Right ventricle myocardium inferior (tissue), 1 donor: ENCODE measurements at regions not wholly inside any gene's neighbourhood (a gene's known extent, or its start where the extent isn't known, plus 50 kb on each side); places are given as distances from the start of the nearest gene placed in this dataset.
A peak's percentile ranks its signal among the peaks of the same experiment; 100 is the strongest.
"Not testable (repeated sequence)": the region's sequence is repeated elsewhere in the genome, so short reads cannot be mapped to it uniquely, and the experiment has no call there.

Source experiments
- ATAC-seq: fragments of 200-7000 bp; cut with Tn5 transposase; one replicate; pipeline ENCODE4 v1.9.1; 2020; ENCODE audit warnings: mild to moderate bottlenecking, moderate library complexity
- DNase-seq: peaks from one replicate; pipeline ENCODE4 v3.0.0; 2021; ENCODE audit errors: missing footprints
- intact Hi-C: fragments of 100-400 bp; cut with DNase I; formaldehyde crosslinking; loops from one replicate; pipeline ENCODE4 v1.11.0; 2022
- donor health status: DM: no; HTN: yes; CAD: no; lungs with severe emphysema.

DNA sequence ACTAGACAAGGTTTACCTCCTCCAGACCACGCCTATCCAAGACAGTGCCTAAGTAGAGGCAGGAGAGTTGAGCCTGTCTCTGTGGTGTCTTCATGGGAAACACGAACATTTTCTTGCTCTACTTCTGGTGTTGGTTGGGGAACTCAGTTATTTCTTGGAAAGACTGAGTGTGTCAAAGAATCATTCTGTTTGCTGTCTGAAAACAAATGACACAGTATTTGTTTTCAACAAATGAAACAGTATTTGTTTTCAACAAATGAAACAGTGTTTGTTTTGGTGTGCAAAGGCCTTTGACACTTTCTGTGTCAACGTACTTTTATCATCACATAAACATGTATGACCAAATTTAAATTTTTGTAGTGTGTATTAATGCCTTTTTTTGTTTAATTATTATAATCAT lies 416.5 kb upstream of the NPAP1 start:
- DNase-seq, intact Hi-C loops, ATAC-seq: not testable (repeated sequence)

DNA sequence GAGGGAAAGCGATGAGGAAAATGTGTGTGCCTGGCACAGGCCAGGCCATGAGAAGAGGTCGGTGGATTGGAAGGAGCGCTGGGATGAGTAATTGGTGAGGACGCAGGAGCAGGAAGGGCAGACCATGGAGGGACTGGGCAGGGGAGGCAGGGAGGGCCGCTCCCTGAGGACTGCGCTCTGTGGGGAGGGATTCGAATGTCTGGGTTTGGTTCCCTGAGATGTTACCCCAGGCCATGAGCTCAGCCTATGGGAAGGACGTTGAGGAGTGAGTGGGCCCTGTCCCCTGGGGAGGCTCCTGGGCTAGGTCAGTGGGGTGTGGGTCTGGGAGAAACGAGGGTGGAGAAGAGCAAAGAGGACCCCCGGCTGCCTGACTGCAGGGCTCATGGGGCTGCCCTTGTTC lies 415.2 kb upstream of the NPAP1 start:
- DNase-seq, intact Hi-C loops, ATAC-seq: not testable (repeated sequence)

DNA sequence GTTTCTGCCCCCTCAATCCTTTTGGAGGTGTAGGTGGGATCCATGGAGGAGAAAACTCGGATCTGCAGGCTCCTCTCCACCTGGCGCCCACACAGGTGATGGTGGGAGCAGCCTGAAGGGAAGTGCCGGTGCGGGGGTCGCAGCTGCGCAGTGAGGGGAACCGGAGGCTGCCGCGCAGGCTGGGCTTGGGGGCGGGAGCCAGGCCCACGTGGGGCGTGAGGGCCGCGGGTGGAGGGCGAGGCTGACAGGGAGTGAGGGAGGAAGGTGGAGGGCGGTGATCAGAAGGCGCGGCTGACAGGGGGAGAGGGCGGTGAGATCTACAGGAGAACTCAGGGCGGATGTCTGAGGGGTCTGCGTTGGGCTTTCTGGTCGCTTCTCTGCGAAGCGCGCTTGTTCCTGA lies 414.7 kb upstream of the NPAP1 start:
- DNase-seq, intact Hi-C loops, ATAC-seq: not testable (repeated sequence)

DNA sequence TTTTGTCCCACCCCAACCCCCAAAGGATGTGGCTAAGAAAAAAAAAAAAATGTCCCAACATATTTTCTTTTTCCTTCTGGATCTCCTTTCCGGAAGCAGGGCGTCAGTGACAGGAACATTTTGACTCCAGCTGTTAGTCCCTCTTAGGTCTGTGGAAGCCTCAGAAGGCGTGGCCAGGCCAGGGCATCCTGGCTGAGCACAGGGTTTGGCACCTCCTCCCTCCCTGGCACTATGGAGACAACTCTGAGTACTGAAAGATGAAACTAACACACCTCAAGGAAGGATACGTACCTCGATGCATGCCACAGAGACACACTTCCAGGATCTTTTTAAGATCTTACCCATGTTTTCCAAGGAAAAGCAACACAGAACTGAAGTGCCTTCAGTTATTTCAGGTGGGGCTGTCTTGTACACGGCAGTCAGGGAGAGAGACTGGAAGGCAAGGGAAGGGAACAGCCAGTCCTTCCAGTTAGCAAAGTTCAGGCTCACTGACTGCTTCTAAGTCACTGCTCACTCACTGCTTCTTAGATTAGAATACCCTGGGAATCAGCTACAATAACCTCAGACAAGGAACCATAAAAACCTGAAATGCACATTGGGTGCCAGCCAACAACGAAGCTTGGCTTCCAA lies 406.9 kb upstream of the NPAP1 start:
- DNase-seq, intact Hi-C loops, ATAC-seq: not testable (repeated sequence)

DNA sequence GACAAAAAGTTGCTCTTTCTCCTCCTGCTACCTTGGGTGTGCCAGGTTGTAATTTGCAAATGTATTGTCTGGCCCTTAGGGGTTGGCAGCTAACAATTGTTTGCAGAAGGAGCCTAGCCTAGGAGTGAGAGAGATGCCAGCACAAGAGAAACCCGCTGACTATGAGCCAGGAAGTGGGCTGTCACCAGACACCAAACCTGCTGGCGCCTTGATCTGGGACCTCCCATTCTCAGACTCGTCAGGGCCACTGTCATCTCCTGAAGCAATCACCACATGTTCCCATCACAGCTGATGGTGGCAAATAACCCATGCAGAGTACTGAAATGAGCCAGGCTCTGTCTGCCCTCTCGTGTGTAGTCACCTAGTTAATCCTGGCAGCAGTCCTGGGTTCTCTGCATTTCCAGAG lies 406.4 kb upstream of the NPAP1 start:
- DNase-seq: no peak
- intact Hi-C loops: no loop called here
- peak; percentile 31 for ATAC-seq

DNA sequence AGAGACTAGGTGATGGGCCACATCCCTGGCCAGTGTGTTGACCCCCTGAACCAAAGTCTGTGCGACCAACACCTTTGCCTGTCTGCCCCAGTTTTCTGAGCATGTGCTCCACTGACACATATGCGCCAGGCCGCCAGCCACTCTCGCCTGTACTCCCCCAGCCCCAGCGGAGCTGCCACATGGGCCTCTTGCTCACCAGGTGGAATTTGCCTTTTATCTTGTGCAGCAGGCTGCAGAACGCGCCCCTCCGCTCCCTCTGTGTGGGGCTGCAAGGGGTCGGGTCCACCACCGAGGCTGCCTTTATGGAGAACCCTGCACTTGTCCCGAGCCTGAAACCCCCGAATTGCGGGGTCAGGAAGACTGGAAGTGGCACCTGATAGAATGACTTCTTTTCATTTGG lies 405.7 kb upstream of the NPAP1 start:
- intact Hi-C loops: no loop called here
- ATAC-seq: no peak
- no peak for DNase-seq

DNA sequence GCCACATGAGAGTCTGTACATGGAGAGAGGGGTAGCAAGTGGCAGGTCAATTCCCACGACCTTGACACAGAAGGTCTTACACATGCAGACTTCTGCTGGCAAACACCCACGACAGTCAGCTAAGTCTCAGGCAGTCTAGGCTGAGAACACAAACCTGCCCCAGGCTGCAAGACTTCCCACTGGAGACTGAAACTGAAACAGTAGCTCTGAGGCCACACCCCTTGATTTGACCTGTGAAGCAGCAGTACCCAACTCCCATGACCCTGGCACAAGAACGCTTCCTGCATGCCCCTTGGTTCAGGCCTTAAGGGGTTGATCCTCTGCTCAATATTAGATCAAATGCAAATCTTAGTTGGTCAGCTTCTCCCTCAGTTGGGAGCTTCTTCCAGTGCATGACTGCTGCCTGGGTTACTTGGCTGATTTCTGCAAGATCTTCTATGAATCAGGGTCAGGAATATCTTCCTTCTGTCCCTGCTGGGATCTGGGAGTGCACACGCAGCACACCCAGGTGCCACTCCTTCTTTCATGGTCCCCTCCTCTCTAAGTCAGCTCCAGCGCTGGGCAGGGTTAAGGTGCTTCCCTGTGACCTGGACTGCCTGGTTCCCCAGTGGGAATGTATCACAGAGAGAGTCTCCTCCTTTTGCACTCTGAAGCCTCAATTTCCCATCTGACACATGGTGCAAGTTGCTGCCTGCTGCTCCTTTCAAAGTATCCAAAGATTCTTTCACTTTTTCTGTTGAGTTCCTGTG lies 403.9 kb upstream of the NPAP1 start:
- intact Hi-C loops, ATAC-seq, DNase-seq: not testable (repeated sequence)

DNA sequence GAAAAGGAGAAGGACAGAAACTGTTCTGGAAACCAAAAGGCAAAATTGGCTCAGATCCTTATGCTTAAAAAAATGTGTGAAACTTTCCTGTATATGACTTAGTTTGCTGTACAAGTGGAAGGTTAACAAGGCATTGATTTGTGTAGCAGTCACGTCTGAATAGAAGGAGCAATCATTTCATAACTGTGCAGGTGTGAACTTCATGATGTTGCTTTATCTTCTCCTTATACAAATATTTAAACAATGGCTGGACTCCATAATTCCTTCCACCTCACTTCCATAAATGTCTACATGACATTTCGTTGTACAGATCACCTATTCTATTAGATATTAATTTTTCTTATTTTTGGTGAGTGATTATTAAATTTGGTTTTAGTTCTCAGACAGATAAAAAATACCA lies 382.7 kb upstream of the NPAP1 start:
- ATAC-seq (no peak), DNase-seq (no peak)
- intact Hi-C loops: no loop called here

DNA sequence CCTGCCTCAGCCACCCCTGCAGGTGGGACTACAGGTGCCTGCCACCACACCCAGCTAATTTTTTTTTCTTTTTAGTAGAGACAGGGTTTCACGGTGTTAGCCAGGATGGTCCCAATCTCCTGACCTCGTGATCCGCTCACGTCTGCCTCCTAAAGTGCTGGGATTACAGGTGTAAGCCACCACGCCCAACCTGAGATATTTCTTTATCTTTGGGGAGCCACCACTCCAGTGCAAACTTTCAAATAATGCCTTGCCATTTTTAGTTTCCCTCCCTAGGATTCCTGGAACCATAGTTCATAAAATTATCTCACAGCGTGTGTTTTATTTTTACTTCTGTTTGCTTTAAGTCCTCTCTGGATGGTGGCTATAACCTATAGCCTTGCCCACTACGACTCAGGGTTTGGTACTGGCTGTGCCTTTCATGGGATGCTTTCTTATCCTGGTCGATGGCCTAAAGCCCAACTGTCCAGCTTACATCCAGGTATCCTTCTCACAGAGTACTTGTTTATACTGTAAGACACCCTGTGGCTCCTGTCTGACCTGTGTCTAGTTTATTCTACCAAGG lies 374.7 kb upstream of the NPAP1 start:
- intact Hi-C loops, ATAC-seq: not testable (repeated sequence)

DNA sequence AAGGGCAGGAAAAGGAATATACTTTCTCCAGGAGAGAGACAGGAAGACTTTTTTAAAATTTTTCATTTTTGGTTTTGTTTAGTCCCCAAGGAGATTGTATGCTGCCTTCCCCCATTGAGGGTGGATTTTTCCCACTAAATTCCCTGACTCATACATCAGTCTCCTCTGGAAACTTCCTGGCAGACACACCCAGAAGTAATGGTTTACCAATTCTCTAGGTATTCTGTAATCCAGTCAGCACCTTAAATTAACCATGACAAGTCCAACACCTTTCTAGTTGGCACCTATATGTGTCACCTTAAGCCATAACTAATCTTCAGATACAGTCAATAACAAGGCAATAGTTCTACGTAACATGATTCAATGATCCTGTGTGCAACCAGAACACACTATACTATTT lies 373.6 kb upstream of the NPAP1 start:
- DNase-seq, intact Hi-C loops: not testable (repeated sequence)

More for the DNA sequence above, 374.7 kb upstream of the NPAP1 start:
- DNase-seq: not testable (repeated sequence)

DNA sequence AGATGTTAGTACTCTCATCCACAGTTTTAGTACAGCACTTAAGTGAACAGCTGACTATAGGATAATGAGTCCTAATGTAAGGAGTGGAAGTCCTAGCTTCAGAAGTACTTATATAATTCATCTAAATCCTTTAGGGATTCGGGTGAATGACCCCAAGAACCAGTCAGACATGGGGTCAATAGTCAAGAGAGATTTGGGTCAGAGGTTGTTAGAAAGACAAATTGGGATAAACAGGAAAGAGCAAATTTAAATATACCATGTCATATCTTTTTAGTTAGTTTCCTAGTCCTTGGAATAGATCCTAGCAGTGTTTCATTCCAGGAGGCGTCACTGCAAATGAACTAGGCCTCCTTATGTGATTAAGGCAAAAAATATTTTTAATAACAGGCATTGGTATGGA lies 370.8 kb upstream of the NPAP1 start:
- ATAC-seq, intact Hi-C loops, DNase-seq: not testable (repeated sequence)

More for the DNA sequence above, 373.6 kb upstream of the NPAP1 start:
- not testable (repeated sequence) for ATAC-seq

DNA sequence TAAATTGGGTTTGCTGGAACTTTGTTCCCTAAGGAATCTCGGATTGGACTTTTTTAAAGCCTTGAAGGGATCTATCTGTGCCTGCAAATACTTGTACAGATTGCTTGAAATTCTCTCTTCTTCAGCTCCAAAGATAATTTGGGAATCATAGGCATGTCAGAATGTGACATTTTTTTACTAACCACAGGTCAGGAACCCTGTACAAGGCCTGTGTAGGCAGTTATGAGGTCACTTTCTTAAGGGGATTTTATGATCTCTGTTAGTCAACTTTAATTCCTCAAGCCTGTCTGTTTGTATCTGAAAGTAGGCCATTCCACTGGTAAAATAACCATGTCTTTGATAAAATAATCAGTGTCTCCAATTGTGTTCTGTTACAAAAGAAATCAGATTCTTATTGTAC lies 369.9 kb upstream of the NPAP1 start:
- DNase-seq, intact Hi-C loops, ATAC-seq: not testable (repeated sequence)

DNA sequence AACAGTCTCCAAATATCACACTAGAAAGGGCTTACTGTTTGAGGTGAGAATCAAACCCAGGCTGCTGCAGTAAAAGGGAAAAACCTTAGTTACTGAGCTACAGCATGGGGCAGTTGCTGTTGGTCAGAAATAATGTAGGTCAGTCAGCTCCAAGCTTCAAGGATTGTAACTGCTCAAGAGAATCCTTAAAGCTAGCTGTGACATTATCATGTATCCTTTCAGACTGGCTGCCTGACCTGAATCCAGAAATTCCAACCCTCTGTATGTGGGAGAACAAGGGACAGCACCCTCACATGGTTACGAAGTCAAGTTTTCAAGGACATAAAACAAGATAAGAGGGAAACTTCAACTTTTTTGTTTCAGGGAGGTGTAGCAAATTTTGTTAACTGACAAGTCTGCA lies 365.9 kb upstream of the NPAP1 start:
- DNase-seq, ATAC-seq, intact Hi-C loops: not testable (repeated sequence)

DNA sequence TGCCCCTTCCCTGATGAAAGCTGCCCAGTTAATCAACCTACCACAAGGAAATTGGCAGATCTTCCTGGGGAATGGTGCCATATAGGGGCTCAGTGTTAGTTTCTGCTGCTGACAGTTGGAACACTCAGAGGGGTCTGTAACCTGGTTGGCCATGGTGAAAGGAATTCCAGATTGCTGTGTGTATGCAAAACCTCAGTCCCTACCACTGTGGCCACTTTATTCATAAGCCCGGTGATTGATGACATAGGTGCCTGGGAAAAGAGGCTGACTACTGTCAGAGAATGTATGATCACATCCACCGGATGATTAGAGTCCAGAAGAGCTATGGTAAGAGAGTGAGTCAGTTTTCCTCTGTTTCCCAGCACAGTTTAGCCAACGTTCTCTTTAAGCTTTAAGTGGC lies 363.9 kb upstream of the NPAP1 start:
- intact Hi-C loops, DNase-seq, ATAC-seq: not testable (repeated sequence)

DNA sequence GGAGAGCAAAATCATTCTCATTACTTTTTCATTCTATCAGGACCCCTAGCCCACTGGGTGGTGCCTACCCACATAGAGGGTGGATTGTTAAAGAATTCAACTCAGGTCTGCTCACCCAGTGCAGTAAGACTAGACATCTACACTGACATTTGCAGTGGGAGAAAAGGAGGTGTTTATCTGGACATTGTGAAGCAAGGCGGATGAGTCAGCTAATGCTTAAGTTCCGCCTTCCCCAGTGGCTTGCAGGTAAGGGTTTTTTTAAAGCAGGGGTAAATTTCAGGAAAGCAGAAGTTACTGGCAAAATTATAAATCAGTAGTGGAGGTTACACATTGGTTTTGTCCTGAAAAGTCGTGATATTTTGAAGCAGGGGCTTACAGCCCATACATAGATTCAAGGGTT lies 359.2 kb upstream of the NPAP1 start:
- intact Hi-C loops: not testable (repeated sequence)

DNA sequence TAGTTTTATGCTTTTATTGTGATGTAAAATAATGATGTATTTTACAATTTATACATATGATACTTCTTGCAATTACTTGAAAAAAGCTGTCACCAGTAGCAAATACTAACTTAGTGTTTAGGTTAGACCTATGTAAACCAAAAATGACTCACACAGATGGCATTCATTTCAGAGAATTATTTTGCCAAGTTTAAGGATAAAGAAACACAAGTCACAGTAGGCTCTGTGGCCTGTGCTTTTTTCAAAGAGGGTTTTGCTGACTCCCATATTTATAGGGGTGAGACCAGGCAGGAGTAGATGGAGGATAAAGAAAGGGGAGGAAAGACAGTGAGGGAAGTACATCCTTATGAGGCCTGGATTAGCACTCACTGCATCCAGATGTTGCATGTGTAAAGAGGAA lies 356.6 kb upstream of the NPAP1 start:
- ATAC-seq (no peak), DNase-seq (no peak)
- intact Hi-C loops: no loop called here

More for the DNA sequence above, 359.2 kb upstream of the NPAP1 start:
- ATAC-seq, DNase-seq: not testable (repeated sequence)

DNA sequence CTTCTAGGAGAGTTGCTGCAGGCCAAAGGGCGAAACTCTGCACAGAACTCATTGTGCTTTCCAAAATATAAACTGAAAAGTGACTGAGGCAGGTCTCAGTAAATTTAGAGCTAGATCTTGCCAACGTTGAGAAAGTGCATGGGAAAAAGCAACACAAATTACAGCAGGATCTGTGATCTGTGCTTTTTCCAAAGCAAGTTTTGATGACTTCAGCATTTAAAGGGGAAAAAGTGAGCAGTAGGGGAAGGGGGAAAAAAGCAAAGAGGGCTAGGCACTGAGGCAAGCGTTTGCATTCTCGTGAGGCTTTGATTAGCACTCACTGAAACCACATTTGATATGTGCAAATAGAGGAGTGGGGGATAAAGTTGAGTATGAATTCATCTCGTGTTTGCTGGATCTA lies 351.5 kb upstream of the NPAP1 start:
- ATAC-seq, DNase-seq, intact Hi-C loops: not testable (repeated sequence)

DNA sequence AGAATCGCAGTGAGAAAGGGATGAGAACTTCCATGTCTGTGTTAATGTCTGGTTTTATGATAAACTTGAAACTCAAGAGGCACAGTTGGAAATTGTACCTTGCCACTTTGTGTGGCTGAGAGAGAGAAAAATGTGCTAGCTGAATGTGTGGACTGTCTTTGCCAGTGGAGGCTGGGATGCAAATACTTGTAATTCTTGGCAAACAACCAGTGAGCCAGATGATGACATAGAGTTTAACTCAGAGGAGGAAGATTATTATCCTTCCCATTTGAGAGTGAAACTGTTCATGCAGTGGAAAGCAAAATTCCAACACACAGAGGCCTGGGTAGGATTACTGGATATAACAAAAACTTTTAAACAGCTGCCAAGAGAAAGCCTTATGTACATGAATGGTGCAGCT lies 349.1 kb upstream of the NPAP1 start:
- ATAC-seq: peak; percentile 46
- intact Hi-C loops, DNase-seq: not testable (repeated sequence)

DNA sequence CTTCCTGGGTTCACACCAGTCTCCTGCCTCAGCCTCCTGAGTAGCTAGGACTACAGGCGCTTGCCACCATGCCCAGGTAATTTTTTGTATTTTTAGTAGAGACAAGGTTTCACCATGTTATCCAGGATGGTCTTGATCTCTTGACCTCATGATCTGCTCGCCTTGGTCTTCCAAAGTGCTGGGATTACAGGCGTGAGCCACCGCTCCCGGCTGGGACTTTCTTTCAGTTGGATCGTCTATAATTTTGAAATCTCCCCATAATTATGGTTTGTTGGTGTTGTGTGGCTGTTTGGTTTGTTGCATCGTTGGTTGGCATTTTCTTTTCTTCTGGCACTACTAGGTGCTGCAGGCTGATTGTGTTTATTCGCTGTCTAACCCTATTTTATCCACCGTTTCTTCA lies 343.6 kb upstream of the NPAP1 start:
- DNase-seq: peak; percentile 53
- ATAC-seq, intact Hi-C loops: not testable (repeated sequence)

DNA sequence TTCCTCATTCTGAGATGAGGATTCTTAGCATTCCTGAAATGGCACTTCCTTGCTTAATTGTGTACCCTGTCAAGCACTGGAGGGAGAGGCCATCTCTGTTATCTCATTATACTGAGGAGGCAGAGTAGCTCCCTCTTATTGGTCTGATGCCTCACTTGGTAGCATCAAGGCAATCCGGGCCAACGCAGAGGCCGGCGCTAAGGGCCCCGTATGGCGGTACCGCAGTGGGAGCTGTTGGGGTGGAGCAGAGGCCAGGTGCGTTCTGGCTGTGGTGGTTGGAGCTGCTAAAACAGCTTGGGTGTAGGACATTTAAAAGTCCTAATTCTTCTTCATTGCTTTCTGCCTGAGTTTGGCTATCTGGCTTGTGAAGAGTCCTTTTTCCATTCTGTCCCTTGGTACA lies 333.7 kb upstream of the NPAP1 start:
- DNase-seq, intact Hi-C loops, ATAC-seq: not testable (repeated sequence)
